Endothelial cell of umbilical vein (primary cell): ENCODE measurements at regions not wholly inside any gene's neighbourhood (a gene's known extent, or its start where the extent isn't known, plus 50 kb on each side); places are given as distances from the start of the nearest gene placed in this dataset.
"Not testable (repeated sequence)": the region's sequence is repeated elsewhere in the genome, so short reads cannot be mapped to it uniquely, and the experiment has no call there.

Experiments
- EZH2 ChIP-seq: IDR thresholded peaks from 2 replicates; pipeline ENCODE4 v1.6.1; 2012; ENCODE audit warnings: borderline replicate concordance, low read depth, mild to moderate bottlenecking, moderate library complexity, low read length, inconsistent platforms; ENCODE audit not compliant: severe bottlenecking
- FOS ChIP-seq: IDR thresholded peaks from 2 replicates; pipeline ENCODE4 v1.6.1; 2011; ENCODE audit warnings: mild to moderate bottlenecking, low read length, moderate library complexity, borderline replicate concordance; ENCODE audit not compliant: insufficient read depth

DNA sequence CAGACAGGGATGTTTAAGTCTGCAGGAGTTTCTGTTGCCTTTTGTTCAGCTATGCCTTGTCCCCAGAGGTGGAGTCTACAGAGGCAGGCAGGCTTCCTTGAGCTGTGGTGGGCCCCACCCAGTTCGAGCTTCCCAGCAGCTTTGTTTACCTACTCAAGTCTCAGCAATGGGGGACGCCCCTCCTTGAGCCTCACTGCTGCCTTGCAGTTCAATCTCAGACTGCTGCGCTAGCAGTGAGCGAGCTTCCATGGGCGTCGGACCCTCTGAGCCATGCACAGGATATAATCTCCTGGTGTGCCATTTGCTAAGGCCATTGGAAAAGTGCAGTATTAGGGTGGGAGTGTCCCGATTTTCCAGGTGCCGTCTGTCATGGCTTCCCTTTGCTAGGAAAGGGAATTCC, 760.3 kb downstream of the SLC4A3 start:
- TF ChIP-seq FOS, EZH2: not testable (repeated sequence)
